ENCODE measurements at regions not wholly inside any gene's neighbourhood (a gene's known extent, or its start where the extent isn't known, plus 50 kb on each side); places are given as distances from the start of the nearest gene placed in this dataset.

- H3K4me3 Mint-ChIP-seq = no peak overlapping the region
- H3K27ac Mint-ChIP-seq = no peak overlapping the region
- H3K4me1 Mint-ChIP-seq = no peaks in the 10 kb centered on the region
- intact Hi-C loops (cut with micrococcal nuclease) = no loop called here
- Histone ChIP-seq H3K36me3 (ENCODE audit: insufficient read depth, low read length) (no peaks in the 10 kb centered on the region), H3K4me1 (ENCODE audit: insufficient read depth, low read length) (no peaks in the 10 kb centered on the region), H3K27me3 (ENCODE audit: insufficient read depth, low read length) (no peaks in the 10 kb centered on the region), H3K27ac (ENCODE audit: low read depth, low read length) (no peak overlapping the region), H3K4me3 (ENCODE audit: low read length in 2 of 2) (no peak overlapping the region), H3K9me3 (ENCODE audit: control insufficient read depth in 1 of 2, low read length in 2 of 2) (peaks cover 0 to 2% of the 10 kb centered on the region in 2 donors)
- no peaks in the 10 kb centered on the region for H3K36me3 Mint-ChIP-seq
- ChIA-PET POLR2A (ENCODE audit: partially characterized antibody) (no interaction called here), CTCF (ENCODE audit: partially characterized antibody) (no interaction called here)
- peaks cover 0 to 4% (median 2%) of the 10 kb centered on the region in 8 donors for H3K9me3 Mint-ChIP-seq
- H3K27me3 Mint-ChIP-seq = no peaks in the 10 kb centered on the region
- no peak for DNase-seq
These were observed 671.4 kb upstream of the SALL1 start for GRCh38 chr16:51822471-51822870.

- POLR2A ChIA-PET (ENCODE audit: partially characterized antibody) = no interaction called here
- CTCF ChIA-PET (ENCODE audit: partially characterized antibody) = no interaction called here
- intact Hi-C loops (cut with micrococcal nuclease) = no loop called here
These were observed 670.5 kb upstream of the SALL1 start for GRCh38 chr16:51821527-51821926.

GRCh38 chr16:51820176-51820575 is 669.1 kb upstream of the SALL1 start:
- no peak for DNase-seq
- H3K9me3 Mint-ChIP-seq = peaks cover 0 to 4% (median 2%) of the 10 kb centered on the region in 8 donors
- Histone ChIP-seq H3K4me1 (ENCODE audit: insufficient read depth, low read length) (no peaks in the 10 kb centered on the region), H3K36me3 (ENCODE audit: insufficient read depth, low read length) (no peaks in the 10 kb centered on the region), H3K27me3 (ENCODE audit: insufficient read depth, low read length) (no peaks in the 10 kb centered on the region), H3K9me3 (ENCODE audit: control insufficient read depth in 1 of 2, low read length in 2 of 2) (peaks cover 0 to 5% of the 10 kb centered on the region in 2 donors), H3K27ac (ENCODE audit: low read depth, low read length) (no peak overlapping the region), H3K4me3 (ENCODE audit: low read length in 2 of 2) (no peak overlapping the region)
- intact Hi-C loops (cut with micrococcal nuclease) = no loop called here
- H3K4me1 Mint-ChIP-seq = no peaks in the 10 kb centered on the region
- ChIA-PET CTCF (ENCODE audit: partially characterized antibody) (no interaction called here), POLR2A (ENCODE audit: partially characterized antibody) (no interaction called here)
- H3K27me3 Mint-ChIP-seq = no peaks in the 10 kb centered on the region
- H3K4me3 Mint-ChIP-seq = no peak overlapping the region
- no peak overlapping the region for H3K27ac Mint-ChIP-seq
- H3K36me3 Mint-ChIP-seq = no peaks in the 10 kb centered on the region

More at GRCh38 chr16:51821527-51821926, 670.5 kb upstream of the SALL1 start:
- Mint-ChIP-seq H3K4me1 (no peaks in the 10 kb centered on the region), H3K4me3 (no peak overlapping the region), H3K27ac (no peak overlapping the region), H3K9me3 (peaks cover 0 to 4% (median 2%) of the 10 kb centered on the region in 8 donors), H3K27me3 (no peaks in the 10 kb centered on the region), H3K36me3 (no peaks in the 10 kb centered on the region)
- DNase-seq = no peak
- H3K9me3 ChIP-seq (ENCODE audit: control insufficient read depth in 1 of 2, low read length in 2 of 2) = peaks cover 0 to 2% of the 10 kb centered on the region in 2 donors
- no peaks in the 10 kb centered on the region for H3K36me3 ChIP-seq (ENCODE audit: insufficient read depth, low read length)
- no peak overlapping the region for H3K27ac ChIP-seq (ENCODE audit: low read depth, low read length)
- H3K4me3 ChIP-seq (ENCODE audit: low read length in 2 of 2) = no peak overlapping the region
- no peaks in the 10 kb centered on the region for H3K4me1 ChIP-seq (ENCODE audit: insufficient read depth, low read length)
- H3K27me3 ChIP-seq (ENCODE audit: insufficient read depth, low read length) = no peaks in the 10 kb centered on the region

GRCh38 chr16:51818342-51818944 is 667.4 kb upstream of the SALL1 start:
- Histone ChIP-seq H3K36me3 (ENCODE audit: insufficient read depth, low read length) (no peaks in the 10 kb centered on the region), H3K27ac (ENCODE audit: low read depth, low read length) (no peak overlapping the region), H3K4me3 (ENCODE audit: low read length in 2 of 2) (no peak overlapping the region), H3K4me1 (ENCODE audit: insufficient read depth, low read length) (no peaks in the 10 kb centered on the region), H3K27me3 (ENCODE audit: insufficient read depth, low read length) (no peaks in the 10 kb centered on the region), H3K9me3 (ENCODE audit: control insufficient read depth in 1 of 2, low read length in 2 of 2) (peaks cover 0 to 5% of the 10 kb centered on the region in 2 donors)
- DNase-seq = no peak
- ChIA-PET POLR2A (ENCODE audit: partially characterized antibody) (no interaction called here), CTCF (ENCODE audit: partially characterized antibody) (no interaction called here)
- Mint-ChIP-seq H3K9me3 (peaks cover 0 to 8% (median 4%) of the 10 kb centered on the region in 8 donors), H3K27ac (no peak overlapping the region), H3K27me3 (no peaks in the 10 kb centered on the region), H3K36me3 (no peaks in the 10 kb centered on the region), H3K4me1 (no peaks in the 10 kb centered on the region), H3K4me3 (no peak overlapping the region)
- intact Hi-C loops (cut with micrococcal nuclease) = no loop called here

- Histone ChIP-seq H3K9me3 (ENCODE audit: control insufficient read depth in 1 of 2, low read length in 2 of 2) (peaks cover 0 to 5% of the 10 kb centered on the region in 2 donors), H3K4me1 (ENCODE audit: insufficient read depth, low read length) (no peaks in the 10 kb centered on the region), H3K27ac (ENCODE audit: low read depth, low read length) (no peak overlapping the region), H3K27me3 (ENCODE audit: insufficient read depth, low read length) (no peaks in the 10 kb centered on the region), H3K36me3 (ENCODE audit: insufficient read depth, low read length) (no peaks in the 10 kb centered on the region), H3K4me3 (ENCODE audit: low read length in 2 of 2) (no peak overlapping the region)
- Mint-ChIP-seq H3K27me3 (no peaks in the 10 kb centered on the region), H3K4me3 (no peak overlapping the region), H3K9me3 (peaks cover 4 to 10% (median 6%) of the 10 kb centered on the region in 8 donors), H3K36me3 (no peaks in the 10 kb centered on the region), H3K4me1 (no peaks in the 10 kb centered on the region), H3K27ac (no peak overlapping the region)
- ChIA-PET POLR2A (ENCODE audit: partially characterized antibody) (no interaction called here), CTCF (ENCODE audit: partially characterized antibody) (no interaction called here)
- no peak for DNase-seq
- intact Hi-C loops (cut with micrococcal nuclease) = no loop called here
These were observed 665.9 kb upstream of the SALL1 start for GRCh38 chr16:51816929-51817328.

GRCh38 chr16:51815523-51815922 is 664.5 kb upstream of the SALL1 start:
- Mint-ChIP-seq H3K9me3 (peaks cover 4 to 10% (median 6%) of the 10 kb centered on the region in 8 donors), H3K4me3 (no peak overlapping the region), H3K4me1 (no peaks in the 10 kb centered on the region), H3K27ac (no peak overlapping the region), H3K36me3 (no peaks in the 10 kb centered on the region), H3K27me3 (no peaks in the 10 kb centered on the region)
- DNase-seq = no peak
- H3K36me3 ChIP-seq (ENCODE audit: insufficient read depth, low read length) = no peaks in the 10 kb centered on the region
- ChIA-PET CTCF (ENCODE audit: partially characterized antibody) (no interaction called here), POLR2A (ENCODE audit: partially characterized antibody) (no interaction called here)
- no peaks in the 10 kb centered on the region for H3K4me1 ChIP-seq (ENCODE audit: insufficient read depth, low read length)
- no peak overlapping the region for H3K27ac ChIP-seq (ENCODE audit: low read depth, low read length)
- H3K9me3 ChIP-seq (ENCODE audit: control insufficient read depth in 1 of 2, low read length in 2 of 2) = peaks cover 0 to 5% of the 10 kb centered on the region in 2 donors
- intact Hi-C loops (cut with micrococcal nuclease) = no loop called here
- no peaks in the 10 kb centered on the region for H3K27me3 ChIP-seq (ENCODE audit: insufficient read depth, low read length)
- no peak overlapping the region for H3K4me3 ChIP-seq (ENCODE audit: low read length in 2 of 2)

- Mint-ChIP-seq H3K27me3 (no peaks in the 10 kb centered on the region), H3K4me1 (no peaks in the 10 kb centered on the region), H3K36me3 (no peaks in the 10 kb centered on the region), H3K9me3 (peaks cover 4 to 14% (median 7%) of the 10 kb centered on the region in 8 donors), H3K27ac (no peak overlapping the region), H3K4me3 (no peak overlapping the region)
- H3K27ac ChIP-seq (ENCODE audit: low read depth, low read length) = no peak overlapping the region
- ChIA-PET CTCF (ENCODE audit: partially characterized antibody) (no interaction called here), POLR2A (ENCODE audit: partially characterized antibody) (no interaction called here)
- H3K27me3 ChIP-seq (ENCODE audit: insufficient read depth, low read length) = no peaks in the 10 kb centered on the region
- no peaks in the 10 kb centered on the region for H3K36me3 ChIP-seq (ENCODE audit: insufficient read depth, low read length)
- H3K9me3 ChIP-seq (ENCODE audit: control insufficient read depth in 1 of 2, low read length in 2 of 2) = peaks cover 0 to 5% of the 10 kb centered on the region in 2 donors
- DNase-seq = no peak
- no peaks in the 10 kb centered on the region for H3K4me1 ChIP-seq (ENCODE audit: insufficient read depth, low read length)
- no peak overlapping the region for H3K4me3 ChIP-seq (ENCODE audit: low read length in 2 of 2)
- intact Hi-C loops (cut with micrococcal nuclease) = no loop called here
These were observed 663.5 kb upstream of the SALL1 start for GRCh38 chr16:51814617-51815016.

- Histone ChIP-seq H3K4me1 (ENCODE audit: insufficient read depth, low read length) (no peaks in the 10 kb centered on the region), H3K9me3 (ENCODE audit: control insufficient read depth in 1 of 2, low read length in 2 of 2) (peaks cover 0 to 4% of the 10 kb centered on the region in 2 donors), H3K4me3 (ENCODE audit: low read length in 2 of 2) (no peak overlapping the region), H3K27me3 (ENCODE audit: insufficient read depth, low read length) (no peaks in the 10 kb centered on the region), H3K27ac (ENCODE audit: low read depth, low read length) (no peak overlapping the region), H3K36me3 (ENCODE audit: insufficient read depth, low read length) (no peaks in the 10 kb centered on the region)
- Mint-ChIP-seq H3K4me1 (no peaks in the 10 kb centered on the region), H3K27ac (no peak overlapping the region), H3K4me3 (no peak overlapping the region), H3K36me3 (no peaks in the 10 kb centered on the region), H3K9me3 (peaks cover 4 to 19% (median 8%) of the 10 kb centered on the region in 8 donors), H3K27me3 (no peaks in the 10 kb centered on the region)
- intact Hi-C loops (cut with micrococcal nuclease) = no loop called here
- POLR2A ChIA-PET (ENCODE audit: partially characterized antibody) = no interaction called here
- CTCF ChIA-PET (ENCODE audit: partially characterized antibody) = no interaction called here
- no peak for DNase-seq
These were observed 662.5 kb upstream of the SALL1 start for GRCh38 chr16:51813609-51814008.

Measured in CD4-positive, alpha-beta memory T cell (primary cell).